Right cardiac atrium (tissue), 5 donors: ENCODE measurements at regions not wholly inside any gene's neighbourhood (a gene's known extent, or its start where the extent isn't known, plus 50 kb on each side); places are given as distances from the start of the nearest gene placed in this dataset.

Experiments
- ATAC-seq, 2 donors: fragments of 200-7000 bp; cut with Tn5 transposase; one replicate each; pipeline versions ENCODE4 v1.8.0 to v1.9.1; 2020; ENCODE audit warnings: moderate library complexity in 2 of 2, mild to moderate bottlenecking in 1 of 2
- DNase-seq, 3 donors: peaks; one replicate each; pipeline ENCODE4 v3.0.0-alpha.2; 2020
- H3K27ac ChIP-seq: one replicate; pipeline ENCODE4 v1.5.1; 2013; ENCODE audit warnings: mild to moderate bottlenecking, low read length, control low read depth, moderate library complexity
- H3K27me3 ChIP-seq: one replicate; pipeline ENCODE4 v1.6.1; 2013; ENCODE audit not compliant: control insufficient read depth, insufficient read depth
- H3K4me1 ChIP-seq: one replicate; pipeline ENCODE4 v1.6.1; 2013; ENCODE audit warnings: low read length; ENCODE audit not compliant: control insufficient read depth, insufficient read depth
- H3K4me3 ChIP-seq: one replicate; pipeline ENCODE4 v1.5.1; 2013; ENCODE audit warnings: low read length, control low read depth
- H3K9me3 ChIP-seq: one replicate; pipeline ENCODE4 v1.6.1; 2013; ENCODE audit warnings: low read length; ENCODE audit not compliant: control insufficient read depth
- WGBS: extraction: QIAGEN DNeasy Blood & Tissue Kit; methylation state at CpG from one replicate; pipeline ENCODE4 v1.1.7; 2013; 5-methylcytosine and 5-hydroxymethylcytosine counted together
- intact Hi-C, 4 donors: fragments of 100-400 bp; cut with DNase I; formaldehyde crosslinking; loops; one replicate each; pipeline versions ENCODE4 v1.11.0 to v1.14.0; 2022 to 2023
- donor health status: healthy with polysubstance abuse.
- donor health status: DM: no; HTN: yes; CAD: no.
- donor health status: DM: no; HTN: no; CAD: no.
- donor health status: DM: no; HTN: yes; CAD: no; lungs with severe emphysema.
- donor health status: DM: yes; HTN: yes; CAD: no.

DNA sequence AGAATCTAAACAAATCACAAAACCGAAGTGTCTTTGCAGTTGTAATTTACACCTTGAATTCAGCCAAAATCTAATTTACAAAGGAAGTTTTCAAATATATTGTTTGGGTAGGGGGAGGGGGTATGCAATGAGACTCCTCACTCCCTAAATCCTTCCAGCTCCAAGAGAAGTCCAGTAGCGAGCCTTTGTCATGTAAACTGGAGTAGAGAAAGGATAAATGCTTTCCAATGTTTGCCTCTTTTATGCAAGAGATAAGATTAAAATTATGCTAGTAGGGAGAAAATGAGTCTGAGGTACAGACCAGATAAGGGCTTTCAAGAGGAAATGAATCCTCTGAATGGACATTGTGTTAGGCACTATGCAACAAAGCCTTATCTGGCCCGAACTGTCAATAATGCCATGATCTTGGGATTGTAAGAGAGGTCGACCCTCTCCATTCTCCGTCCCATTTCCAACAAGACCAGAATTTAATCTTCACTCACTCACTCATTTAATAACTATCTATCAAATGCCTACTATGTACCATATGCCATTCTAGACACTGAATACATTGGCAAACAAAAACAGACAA lies 199.2 kb downstream of the LACC1 start:
- Histone ChIP-seq H3K9me3 (no peaks in the 10 kb centered on the region), H3K27me3 (no peaks in the 10 kb centered on the region), H3K27ac (no peak overlapping the region), H3K4me1 (no peaks in the 10 kb centered on the region), H3K4me3 (no peak overlapping the region)
- ATAC-seq (no peak), DNase-seq (no peak)
- WGBS, result 50% methylated on average over 5 of the region's 5 CpGs
- intact Hi-C loops, result no loop called here

DNA sequence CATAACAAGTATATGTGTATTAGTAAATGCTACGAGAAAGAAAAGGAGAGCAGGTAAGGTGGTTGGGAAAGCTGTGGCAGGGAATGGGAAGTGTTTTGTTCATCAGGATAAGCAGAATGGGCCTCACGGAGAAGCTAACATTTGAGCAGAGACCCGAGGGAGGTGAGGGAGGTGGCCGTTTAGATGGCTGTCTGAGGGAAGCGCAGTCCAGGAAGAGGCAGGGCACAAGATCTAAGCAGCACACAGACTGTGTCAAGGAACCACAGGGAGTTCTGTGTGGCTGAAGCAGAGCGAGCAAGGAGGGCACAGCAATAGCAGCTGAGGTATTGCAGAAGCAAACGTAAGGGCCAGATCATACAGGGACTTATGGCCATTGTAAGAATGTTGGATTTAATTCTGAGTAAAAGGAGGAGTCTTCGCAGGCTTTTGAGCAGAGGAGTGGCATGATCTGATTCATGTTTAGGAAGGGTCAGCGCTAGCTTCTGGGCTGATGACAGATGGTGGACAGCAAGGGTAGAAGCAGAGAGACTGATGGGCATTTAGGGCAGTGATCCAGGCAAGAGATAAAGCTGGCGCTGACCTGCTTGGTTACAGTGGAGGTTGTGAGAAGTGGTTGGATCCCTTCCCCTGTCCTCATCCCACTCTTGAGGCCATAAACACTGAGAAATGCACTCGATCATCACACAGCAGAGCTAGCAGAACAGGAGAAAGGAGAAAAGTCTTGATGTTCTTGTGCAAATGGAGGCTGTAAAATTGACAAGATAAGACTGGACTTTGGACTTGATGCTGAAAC lies 199.9 kb downstream of the LACC1 start:
- H3K4me3 ChIP-seq, result no peak overlapping the region
- no peaks in the 10 kb centered on the region for H3K27me3 ChIP-seq
- intact Hi-C loops, result no loop called here
- 66% methylated on average over 11 of the region's 11 CpGs for WGBS
- DNase-seq (no peak), ATAC-seq (no peak)
- no peak overlapping the region for H3K27ac ChIP-seq
- H3K4me1 ChIP-seq, result no peaks in the 10 kb centered on the region
- no peaks in the 10 kb centered on the region for H3K9me3 ChIP-seq

- WGBS, result 88% methylated on average over 3 of the region's 3 CpGs
- H3K27me3 ChIP-seq, result no peaks in the 10 kb centered on the region
- DNase-seq (no peak), ATAC-seq (no peak)
- no peaks in the 10 kb centered on the region for H3K9me3 ChIP-seq
- intact Hi-C loops, result no loop called here
- H3K4me3 ChIP-seq, result no peak overlapping the region
- H3K4me1 ChIP-seq, result no peaks in the 10 kb centered on the region
- H3K27ac ChIP-seq, result no peak overlapping the region
Observed at GRCh38 chr13:44084146-44084545, 204.4 kb downstream of the LACC1 start.

GRCh38 chr13:44086389-44086788 lies 206.7 kb downstream of the LACC1 start:
- no peaks in the 10 kb centered on the region for H3K9me3 ChIP-seq
- H3K4me3 ChIP-seq, result no peak overlapping the region
- WGBS, result 91% methylated on average over 1 of the region's 1 CpG
- DNase-seq, result no peak
- H3K4me1 ChIP-seq, result no peaks in the 10 kb centered on the region
- ATAC-seq, result no peak
- intact Hi-C loops, result no loop called here
- H3K27ac ChIP-seq, result no peak overlapping the region
- no peaks in the 10 kb centered on the region for H3K27me3 ChIP-seq

DNA sequence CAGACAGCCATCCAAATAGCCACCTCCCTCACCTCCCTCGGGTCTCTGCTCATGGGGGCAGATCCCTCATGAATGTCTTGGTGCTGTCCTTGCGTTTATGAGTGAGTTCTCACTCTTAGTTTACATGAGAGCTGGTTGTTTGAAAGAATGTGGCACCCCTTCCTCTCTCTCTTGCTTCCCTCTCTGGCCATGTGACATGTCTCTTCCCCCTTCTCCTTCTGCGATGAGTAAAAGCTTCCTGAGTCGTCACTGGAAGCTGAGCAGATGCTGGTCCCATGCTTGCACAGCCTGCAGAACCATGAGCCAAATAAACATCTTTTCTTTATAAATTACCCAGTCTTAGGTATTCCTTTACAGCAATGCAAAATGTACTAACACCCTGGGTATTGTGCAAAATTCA lies 208.7 kb downstream of the LACC1 start:
- no peak for DNase-seq
- H3K4me1 ChIP-seq, result no peaks in the 10 kb centered on the region
- WGBS, result 66% methylated on average over 4 of the region's 4 CpGs

GRCh38 chr13:44088991-44089413 lies 209.3 kb downstream of the LACC1 start:
- H3K4me3 ChIP-seq, result no peak overlapping the region
- WGBS, result 92% methylated on average over 4 of the region's 4 CpGs
- no peaks in the 10 kb centered on the region for H3K4me1 ChIP-seq
- no peaks in the 10 kb centered on the region for H3K27me3 ChIP-seq
- no peak overlapping the region for H3K27ac ChIP-seq
- ATAC-seq, result no peak
- no peak for DNase-seq
- intact Hi-C loops, result no loop called here
- H3K9me3 ChIP-seq, result no peaks in the 10 kb centered on the region

More for the DNA sequence above, 208.7 kb downstream of the LACC1 start:
- ATAC-seq, result no peak
- Histone ChIP-seq H3K27ac (no peak overlapping the region), H3K4me3 (no peak overlapping the region), H3K9me3 (no peaks in the 10 kb centered on the region), H3K27me3 (no peaks in the 10 kb centered on the region)
- intact Hi-C loops, result no loop called here

- WGBS, result 82% methylated on average over 2 of the region's 2 CpGs
- H3K9me3 ChIP-seq, result no peaks in the 10 kb centered on the region
- H3K27ac ChIP-seq, result no peak overlapping the region
- H3K4me3 ChIP-seq, result no peak overlapping the region
- DNase-seq (no peak), ATAC-seq (no peak)
- intact Hi-C loops, result no loop called here
- no peaks in the 10 kb centered on the region for H3K4me1 ChIP-seq
- no peaks in the 10 kb centered on the region for H3K27me3 ChIP-seq
Observed at GRCh38 chr13:44089452-44089851, 209.7 kb downstream of the LACC1 start.

DNA sequence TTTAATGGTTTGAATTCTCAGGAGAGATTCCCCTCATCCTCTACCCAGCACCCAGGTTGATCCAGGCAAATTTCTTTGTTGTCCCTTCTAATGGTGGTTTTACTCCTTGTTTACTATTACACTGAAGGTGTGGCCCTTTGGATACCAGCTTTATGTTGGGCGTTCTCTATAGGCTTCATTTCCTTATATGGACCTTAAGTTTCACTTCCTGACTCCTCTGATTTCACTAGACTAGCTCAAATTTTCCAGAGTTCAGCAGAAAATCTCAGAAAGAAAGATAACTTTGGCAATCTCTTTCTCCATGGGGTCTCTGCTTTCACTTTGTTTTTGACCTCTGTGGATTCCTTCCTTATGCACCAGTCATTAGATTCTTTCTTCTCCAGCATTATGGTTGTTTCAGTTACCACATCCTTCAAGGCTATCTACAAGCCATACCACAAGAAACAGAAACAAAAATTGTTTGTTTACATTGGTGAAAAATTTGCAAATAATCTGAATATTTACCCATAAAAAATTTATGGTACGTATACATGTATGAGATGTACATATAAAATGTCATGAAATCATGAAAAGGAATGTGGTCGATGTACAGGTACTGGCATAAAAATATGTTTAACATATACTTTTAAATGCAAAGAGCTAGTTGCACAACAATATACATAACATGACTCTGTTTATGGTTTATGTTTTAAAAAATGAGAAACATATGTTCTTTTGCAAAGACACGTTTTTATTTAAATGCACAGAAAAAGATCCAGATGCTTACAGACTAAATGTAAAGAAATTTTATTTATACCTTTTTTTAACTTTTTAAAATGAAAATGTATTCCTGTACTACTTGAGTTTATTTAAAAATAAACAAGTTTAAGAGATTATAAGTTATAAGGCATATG lies 212.6 kb downstream of the LACC1 start:
- no peak for ATAC-seq
- Histone ChIP-seq H3K4me3 (no peak overlapping the region), H3K27me3 (no peaks in the 10 kb centered on the region), H3K27ac (no peak overlapping the region), H3K4me1 (no peaks in the 10 kb centered on the region), H3K9me3 (no peaks in the 10 kb centered on the region)
- 88% methylated on average over 4 of the region's 4 CpGs for WGBS
- intact Hi-C loops, result no loop called here
- no peak for DNase-seq

GRCh38 chr13:44093607-44094564 lies 214.2 kb downstream of the LACC1 start:
- ATAC-seq, result no peak
- DNase-seq, result no peak
- intact Hi-C loops, result no loop called here
- no peaks in the 10 kb centered on the region for H3K9me3 ChIP-seq
- WGBS, result 67% methylated on average over 4 of the region's 4 CpGs
- H3K27me3 ChIP-seq, result no peaks in the 10 kb centered on the region
- H3K4me3 ChIP-seq, result no peak overlapping the region
- H3K27ac ChIP-seq, result no peak overlapping the region
- no peaks in the 10 kb centered on the region for H3K4me1 ChIP-seq

GRCh38 chr13:44096901-44097300 lies 217.2 kb downstream of the LACC1 start:
- no peak overlapping the region for H3K27ac ChIP-seq
- H3K27me3 ChIP-seq, result no peaks in the 10 kb centered on the region
- ATAC-seq (no peak), DNase-seq (no peak)
- no peak overlapping the region for H3K4me3 ChIP-seq
- no peaks in the 10 kb centered on the region for H3K9me3 ChIP-seq
- intact Hi-C loops, result no loop called here
- no peaks in the 10 kb centered on the region for H3K4me1 ChIP-seq
